ENCODE measurements at regions not wholly inside any gene's neighbourhood (a gene's known extent, or its start where the extent isn't known, plus 50 kb on each side); places are given as distances from the start of the nearest gene placed in this dataset.

DNA sequence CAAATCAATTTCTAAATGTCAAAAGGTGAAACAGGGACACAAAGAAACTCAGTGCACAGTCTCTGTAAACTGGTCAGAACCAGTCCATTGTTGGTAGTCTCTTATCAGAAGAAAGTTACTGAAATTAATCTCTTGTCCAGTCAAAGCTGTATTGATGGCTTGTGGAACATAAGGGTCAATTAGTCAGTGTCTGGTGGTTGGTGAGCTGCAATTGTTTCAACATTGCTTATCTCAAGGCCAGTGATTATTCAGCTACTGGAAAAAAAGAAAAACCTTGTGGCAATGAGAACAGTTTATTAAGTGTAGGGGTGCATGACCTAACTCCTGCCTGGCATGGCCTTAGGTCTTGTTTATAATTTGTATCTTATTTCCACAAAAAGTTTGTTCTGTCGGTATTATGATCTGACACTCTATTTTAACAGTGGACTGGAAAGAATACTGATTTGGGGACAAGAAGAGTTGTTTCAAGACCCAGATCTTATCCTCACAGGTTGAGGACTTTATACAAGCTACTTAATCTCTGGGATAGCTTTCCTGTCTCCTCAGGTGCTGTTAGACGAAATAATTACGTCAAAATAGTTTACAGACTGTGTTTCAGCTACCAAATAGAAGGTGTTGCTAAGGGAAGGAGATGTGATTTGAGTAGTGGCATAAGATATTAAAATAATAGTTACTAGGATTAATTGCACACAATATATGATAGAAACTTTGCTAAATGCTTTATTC is 520.0 kb upstream of the IRAK1BP1 start:
- TF ChIP-seq POLR2A (IDR thresholded peaks at IDR 0.05) = no peak
- TF ChIP-seq, protein P1, sequence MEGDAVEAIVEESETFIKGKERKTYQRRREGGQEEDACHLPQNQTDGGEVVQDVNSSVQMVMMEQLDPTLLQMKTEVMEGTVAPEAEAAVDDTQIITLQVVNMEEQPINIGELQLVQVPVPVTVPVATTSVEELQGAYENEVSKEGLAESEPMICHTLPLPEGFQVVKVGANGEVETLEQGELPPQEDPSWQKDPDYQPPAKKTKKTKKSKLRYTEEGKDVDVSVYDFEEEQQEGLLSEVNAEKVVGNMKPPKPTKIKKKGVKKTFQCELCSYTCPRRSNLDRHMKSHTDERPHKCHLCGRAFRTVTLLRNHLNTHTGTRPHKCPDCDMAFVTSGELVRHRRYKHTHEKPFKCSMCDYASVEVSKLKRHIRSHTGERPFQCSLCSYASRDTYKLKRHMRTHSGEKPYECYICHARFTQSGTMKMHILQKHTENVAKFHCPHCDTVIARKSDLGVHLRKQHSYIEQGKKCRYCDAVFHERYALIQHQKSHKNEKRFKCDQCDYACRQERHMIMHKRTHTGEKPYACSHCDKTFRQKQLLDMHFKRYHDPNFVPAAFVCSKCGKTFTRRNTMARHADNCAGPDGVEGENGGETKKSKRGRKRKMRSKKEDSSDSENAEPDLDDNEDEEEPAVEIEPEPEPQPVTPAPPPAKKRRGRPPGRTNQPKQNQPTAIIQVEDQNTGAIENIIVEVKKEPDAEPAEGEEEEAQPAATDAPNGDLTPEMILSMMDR (IDR thresholded peaks at IDR 0.05) = no peak

Measured in breast epithelium (tissue), 3 donors.